Kidney capillary endothelial cell (primary cell): ENCODE measurements at regions not wholly inside any gene's neighbourhood (a gene's known extent, or its start where the extent isn't known, plus 50 kb on each side); places are given as distances from the start of the nearest gene placed in this dataset.

ENCODE experiments used
- DNase-seq: peaks from one replicate; pipeline ENCODE4 v3.0.0-alpha.2; 2018; ENCODE audit warnings: low spot score

GRCh38 chr22:48851933-48852549, 975.6 kb downstream of the BRD1 start:
- DNase-seq: no peak

DNA sequence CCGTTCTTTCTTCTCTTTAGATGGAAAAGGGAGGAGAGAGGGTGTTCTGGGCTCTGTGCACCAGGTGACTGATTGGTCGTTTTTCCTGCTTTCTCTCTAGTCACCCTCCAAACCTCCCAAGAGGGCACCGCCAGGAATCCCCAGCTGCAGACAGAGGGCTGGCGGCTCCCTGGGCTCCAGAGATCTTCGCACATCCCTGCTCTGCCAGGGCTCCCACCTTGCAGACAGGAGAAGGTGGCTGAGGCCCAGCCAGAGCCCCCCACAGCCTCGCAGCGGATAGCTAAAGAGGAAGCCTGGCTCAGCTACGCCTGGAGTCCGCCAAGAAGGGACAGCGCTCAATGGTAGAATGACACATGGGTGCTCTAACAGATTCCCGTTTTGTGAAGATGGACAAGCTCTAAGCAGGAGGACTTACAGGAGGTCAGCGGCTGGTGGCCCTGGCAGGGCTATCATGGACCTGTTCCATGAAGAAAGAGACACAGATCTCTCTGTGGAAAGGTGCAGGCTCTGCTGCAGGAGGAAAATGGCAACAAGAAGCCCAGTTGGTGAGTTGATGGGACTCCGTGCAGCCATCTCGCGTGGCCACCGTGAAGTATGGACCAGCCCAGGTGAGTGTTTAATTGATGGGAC, 976.9 kb downstream of the BRD1 start:
- DNase-seq: no peak

- no peak for DNase-seq
Measured at GRCh38 chr22:48849963-48850657, 977.6 kb downstream of the BRD1 start.

DNA sequence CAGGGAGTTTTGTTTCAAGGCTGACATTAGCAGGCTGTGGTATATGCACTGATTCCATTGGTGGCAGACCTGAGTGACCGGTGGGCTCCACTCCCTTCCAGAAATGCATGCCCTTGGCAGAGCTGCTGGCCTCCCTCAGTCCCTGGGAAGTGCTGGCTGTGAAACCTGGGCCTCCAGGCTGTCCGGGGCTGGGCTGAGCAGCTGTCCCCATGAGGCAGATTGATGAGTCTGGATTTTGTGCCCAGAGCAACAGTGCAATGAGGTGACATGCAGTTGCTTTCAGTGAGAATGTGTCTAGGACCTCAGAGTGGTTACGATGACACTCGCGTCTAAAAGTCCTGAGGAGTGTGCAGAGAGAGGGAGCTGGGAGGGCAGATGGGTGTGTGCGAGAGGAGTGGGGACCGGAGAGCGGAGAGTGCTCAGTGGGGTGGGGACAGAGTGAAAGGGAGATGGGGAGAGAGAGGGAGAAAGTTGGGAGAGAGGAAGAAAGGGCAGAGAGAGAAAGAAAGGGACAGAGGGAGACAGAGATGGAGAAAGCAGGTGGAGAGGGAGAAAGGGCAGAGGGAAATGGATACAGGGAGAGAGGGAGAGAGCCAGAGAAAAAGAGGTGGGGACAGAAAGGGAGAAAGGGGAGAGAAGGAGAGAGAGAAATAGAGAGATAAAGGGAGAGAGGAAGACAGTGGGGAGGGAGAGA, 978.3 kb downstream of the BRD1 start:
- no peak for DNase-seq

GRCh38 chr22:48846200-48846599, 981.5 kb downstream of the BRD1 start:
- no peak for DNase-seq

DNA sequence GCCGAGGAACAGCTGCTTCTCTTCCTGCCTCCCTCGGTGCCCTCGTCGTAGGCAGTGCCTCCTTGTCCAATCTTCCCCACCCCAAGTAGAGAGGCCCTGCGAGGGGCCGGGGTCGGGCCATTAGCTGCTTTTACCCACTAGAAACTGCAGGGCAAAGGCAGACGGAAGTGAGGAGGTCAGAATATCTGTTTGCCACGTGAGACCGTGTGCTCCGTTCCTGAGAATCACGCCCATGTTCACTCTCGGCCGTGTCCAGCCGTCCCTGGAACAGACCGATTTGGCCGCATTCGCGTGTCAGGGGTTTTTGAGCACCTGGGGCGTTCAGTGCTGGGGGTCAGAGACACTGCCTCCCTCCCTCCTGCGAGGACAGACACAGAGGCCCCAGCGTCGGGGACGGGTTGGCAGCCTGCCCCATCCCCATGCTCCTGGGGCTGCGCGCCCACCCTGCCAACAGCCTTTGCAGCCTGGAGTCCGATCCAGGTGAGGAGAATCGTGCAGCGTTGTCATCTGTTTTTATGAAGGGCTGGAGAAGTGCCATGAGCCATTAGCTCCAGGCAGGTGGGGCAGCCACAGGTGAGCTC, 982.2 kb downstream of the BRD1 start:
- DNase-seq: no peak

GRCh38 chr22:48844056-48844675, 983.5 kb downstream of the BRD1 start:
- DNase-seq: no peak

DNA sequence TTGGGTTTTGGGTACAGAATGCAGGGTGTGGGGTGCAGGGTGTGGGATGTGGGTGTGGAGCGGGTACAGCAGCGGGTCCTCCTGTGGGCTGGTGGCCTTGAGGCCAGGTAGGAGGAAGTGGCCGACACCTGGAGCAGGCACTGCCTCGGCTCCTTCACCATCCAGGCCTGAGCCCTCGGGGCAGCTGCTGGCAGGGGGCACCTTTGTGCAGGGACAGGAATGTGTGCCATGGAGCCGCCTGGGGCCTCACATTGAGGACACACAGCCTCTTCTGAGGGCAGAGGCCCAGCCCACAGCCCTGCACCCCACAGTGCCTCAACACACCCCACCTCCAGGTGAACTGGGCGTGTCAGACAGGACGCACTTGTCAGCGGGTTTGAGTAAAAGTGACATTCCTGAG, 984.0 kb downstream of the BRD1 start:
- DNase-seq: no peak

DNA sequence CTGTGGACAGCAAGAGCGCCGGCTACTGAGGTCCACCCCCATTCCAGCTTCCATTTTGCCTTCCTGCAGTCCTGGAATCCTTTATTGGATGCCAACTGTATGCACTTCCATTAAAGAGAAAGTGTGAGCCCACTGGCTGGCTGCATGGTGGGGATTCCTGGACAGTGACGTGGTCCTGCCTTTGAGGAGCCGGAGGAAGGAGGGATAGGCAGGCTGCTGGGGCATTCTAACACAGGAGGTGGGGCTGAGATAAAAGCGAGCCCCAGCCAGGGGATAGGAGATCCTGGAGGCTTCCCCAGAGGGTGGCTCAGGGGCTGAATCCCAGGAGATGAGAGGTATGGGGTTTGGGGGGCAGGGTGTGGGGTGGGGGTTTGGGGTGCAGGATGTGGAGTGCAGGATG, 984.7 kb downstream of the BRD1 start:
- no peak for DNase-seq

- no peak for DNase-seq
Measured at GRCh38 chr22:48842583-48842945, 985.1 kb downstream of the BRD1 start.

DNA sequence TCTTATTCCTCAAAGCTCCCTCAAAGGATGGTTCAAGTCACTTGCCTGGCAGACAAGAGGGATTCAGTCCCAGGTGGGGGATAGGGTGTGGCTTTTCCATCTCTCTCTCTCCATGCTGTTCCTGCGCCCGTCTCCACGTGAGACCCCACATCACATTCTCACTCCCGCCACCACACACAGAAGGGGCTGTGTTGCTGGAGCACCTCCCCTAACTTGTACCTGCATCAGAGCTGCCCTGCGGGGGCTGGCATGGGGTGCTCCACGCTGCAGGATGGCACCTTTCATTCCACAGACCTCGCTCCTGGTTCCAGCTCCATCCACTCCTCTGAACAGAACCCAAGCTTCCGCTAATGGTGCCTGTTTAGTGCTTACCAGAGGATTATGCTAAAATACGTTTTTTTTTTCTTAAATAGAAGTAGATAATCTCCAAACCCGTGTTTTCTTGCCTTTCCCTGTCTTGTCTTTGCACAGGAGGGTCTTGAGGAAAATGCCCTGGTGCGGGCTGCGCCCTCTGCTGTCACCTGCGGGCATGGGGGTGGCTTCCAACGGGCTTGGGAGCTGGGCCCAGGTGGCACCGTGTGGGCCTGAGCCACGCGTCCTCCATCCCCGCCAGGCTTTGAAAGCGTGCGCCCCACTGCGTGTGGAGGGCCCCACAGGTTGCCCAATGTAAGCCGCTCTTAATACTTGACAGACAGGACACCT, 985.6 kb downstream of the BRD1 start:
- no peak for DNase-seq

GRCh38 chr22:48840112-48840949, 987.3 kb downstream of the BRD1 start:
- no peak for DNase-seq

- no peak for DNase-seq
Measured at GRCh38 chr22:48838846-48839730, 988.6 kb downstream of the BRD1 start.

DNA sequence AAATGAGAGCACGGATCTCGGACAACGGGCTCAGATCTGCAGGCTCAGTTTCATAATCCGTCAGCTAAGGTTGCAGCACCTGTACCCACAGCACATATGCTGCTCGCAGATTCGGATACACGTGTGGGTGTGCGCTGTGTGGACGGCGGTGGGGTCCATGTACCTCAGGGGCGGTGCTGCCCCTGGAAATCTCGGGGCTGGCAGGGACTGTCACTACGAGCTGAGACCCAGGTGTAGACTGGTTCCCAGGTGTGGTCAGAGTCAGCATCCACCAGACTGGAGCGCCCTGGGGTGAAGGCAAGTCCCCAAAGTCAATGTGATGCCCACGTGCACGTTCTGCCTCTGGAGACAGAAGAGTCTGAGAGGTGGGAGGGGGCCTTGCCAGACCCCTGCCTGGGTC, 989.3 kb downstream of the BRD1 start:
- DNase-seq: no peak

DNA sequence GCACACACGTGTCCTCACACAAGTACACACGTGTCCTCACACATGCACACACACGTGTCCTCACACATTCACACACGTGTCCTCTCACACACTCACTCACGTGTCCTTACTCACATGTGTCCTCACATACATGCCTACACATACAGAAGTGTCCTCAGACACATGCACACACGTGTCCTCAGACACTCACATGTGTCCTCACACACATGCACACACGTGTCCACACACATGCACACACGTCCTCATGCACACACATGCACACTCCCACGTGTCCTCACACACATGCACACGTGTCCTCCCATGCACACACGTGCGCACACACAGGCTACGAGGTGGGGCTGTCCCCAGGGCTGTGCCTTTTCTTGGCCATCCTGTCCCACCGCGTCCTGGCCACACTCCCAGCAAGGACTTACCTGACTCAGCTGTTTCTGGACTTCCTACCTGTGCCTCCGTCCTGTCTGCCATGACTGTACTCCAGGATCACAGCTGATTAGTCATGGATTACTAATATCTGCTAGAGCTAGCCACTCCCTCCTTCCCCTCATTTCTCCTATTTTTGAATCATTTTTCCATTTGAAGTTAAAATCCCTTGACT, 990.2 kb downstream of the BRD1 start:
- no peak for DNase-seq

GRCh38 chr22:48836673-48837340, 990.9 kb downstream of the BRD1 start:
- no peak for DNase-seq

DNA sequence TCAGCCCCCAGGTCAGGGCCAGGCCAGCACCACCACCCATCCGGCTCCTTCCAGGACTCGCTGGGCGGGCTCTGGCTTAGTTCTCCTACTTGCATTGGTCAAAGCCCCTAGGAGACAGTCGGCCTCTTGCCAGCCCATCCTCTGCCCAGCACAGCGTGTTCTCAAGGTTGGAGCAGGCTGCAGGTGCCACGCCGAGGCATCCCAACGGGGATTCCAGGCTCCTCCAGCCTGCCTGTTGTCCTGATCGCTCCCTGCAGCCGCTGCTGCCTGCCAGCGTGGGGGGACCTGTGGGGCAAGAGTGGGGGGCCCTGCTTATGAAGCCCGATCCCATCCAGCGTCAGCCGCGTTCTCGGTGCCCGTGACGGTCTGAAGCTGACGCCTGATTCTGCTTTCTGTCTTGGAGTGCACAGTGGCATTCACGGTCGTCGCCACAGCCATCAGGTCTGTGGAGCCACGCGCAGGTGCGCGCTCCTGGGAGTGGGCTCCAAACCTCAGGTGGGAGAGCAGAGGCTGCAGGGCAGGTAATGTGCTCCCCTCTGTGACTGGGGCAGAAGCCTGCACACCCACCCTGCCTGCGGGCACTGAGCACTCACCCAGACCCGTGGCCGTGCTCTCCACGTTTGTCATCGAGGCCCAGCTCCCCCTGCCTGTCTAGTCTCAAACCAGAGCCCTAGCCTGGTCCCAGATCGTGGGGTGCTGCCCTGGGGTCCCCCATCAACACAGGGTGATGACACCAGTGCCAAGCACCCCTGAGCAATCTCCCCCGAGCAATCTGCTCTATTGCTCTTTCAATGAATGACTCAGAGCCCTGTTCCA, 991.6 kb downstream of the BRD1 start:
- DNase-seq: no peak

DNA sequence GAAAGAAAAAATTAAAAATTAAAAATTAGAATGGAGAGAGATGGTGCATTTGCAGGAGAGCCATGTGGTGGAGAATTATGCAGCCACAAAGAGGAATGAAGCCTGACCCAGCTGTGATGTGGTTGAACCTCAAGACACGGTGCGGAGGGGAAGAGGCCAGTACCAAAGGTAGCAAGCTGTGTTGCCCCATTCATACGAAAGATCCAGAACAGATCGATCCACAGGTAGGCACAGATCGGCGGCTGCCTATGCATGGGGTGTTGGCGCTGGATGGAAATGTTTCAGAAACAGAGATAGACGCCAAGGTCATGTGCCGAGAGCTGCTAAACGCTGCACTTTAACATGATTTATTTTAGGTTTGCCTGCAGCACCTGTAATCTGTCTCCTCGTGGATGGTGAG, 992.3 kb downstream of the BRD1 start:
- DNase-seq: no peak
